ENCODE measurements at regions not wholly inside any gene's neighbourhood (a gene's known extent, or its start where the extent isn't known, plus 50 kb on each side); places are given as distances from the start of the nearest gene placed in this dataset.
"Not testable (repeated sequence)": the region's sequence is repeated elsewhere in the genome, so short reads cannot be mapped to it uniquely, and the experiment has no call there.

GRCh38 chr10:2898509-2898860 is 168.9 kb upstream of the PFKP start:
- Mint-ChIP-seq H3K27me3 (ENCODE audit: insufficient read depth, unreplicated experiment) (peaks cover 23% of the 10 kb centered on the region), H3K27ac (ENCODE audit: low read depth, unreplicated experiment) (no peak overlapping the region), H3K4me3 (ENCODE audit: unreplicated experiment) (no peak overlapping the region), H3K4me1 (ENCODE audit: insufficient read depth, unreplicated experiment) (no peaks in the 10 kb centered on the region), H3K9me3 (ENCODE audit: unreplicated experiment) (no peaks in the 10 kb centered on the region), H3K36me3 (ENCODE audit: insufficient read depth, unreplicated experiment) (no peaks in the 10 kb centered on the region)
- no peak for DNase-seq (ENCODE audit: unreplicated experiment)
- no peak for TF ChIP-seq CTCF (IDR thresholded peaks at IDR 0.05; ENCODE audit: unreplicated experiment)
- no TSS peak for BruUV-seq (replicated peaks)
- ChIA-PET POLR2A (no interaction called here), CTCF (no interaction called here)
- intact Hi-C loops (cut with micrococcal nuclease), result no loop called here

DNA sequence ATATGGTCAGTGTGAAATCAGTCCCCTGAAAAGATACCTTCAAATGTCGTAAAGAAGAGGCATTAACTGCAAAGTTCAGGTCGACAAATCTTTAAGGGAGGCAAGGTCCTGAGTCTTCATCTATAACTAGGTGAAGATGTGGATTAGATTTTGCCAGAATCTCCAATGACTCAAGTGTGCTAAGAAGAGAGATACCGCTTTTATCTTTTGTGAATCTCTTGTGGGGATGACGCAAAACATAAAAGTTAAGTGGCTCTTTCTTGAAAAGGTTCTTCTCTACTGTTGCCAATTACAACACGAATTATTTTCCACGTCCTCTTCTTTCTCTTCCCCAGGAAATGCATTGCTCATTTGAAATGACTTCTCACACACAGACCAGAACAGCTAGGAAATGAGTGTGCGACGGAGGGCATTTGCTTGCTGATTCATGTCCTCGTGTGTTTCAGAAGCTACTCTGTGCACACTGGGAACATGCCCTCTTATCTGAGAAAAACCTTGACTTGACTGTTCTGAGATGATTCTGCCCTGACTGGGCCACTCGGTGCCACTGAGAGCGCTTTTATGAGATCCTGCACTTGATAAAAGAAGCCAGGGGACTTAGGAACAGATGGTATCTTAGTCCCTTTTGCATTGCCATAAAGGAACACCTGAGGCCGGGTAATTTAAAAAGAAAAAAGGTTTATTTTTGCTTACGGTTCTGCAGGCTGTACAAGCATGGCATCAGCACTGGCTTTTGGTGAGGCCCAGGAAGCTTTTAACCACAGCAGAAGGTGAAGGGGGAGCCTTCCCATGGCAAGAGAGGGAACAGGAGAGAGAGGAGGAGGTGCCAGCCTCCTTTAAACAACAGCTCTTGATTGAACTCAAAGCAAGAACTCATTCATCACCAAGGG is 169.5 kb upstream of the PFKP start:
- Mint-ChIP-seq H3K4me3 (ENCODE audit: unreplicated experiment) (no peak overlapping the region), H3K4me1 (ENCODE audit: insufficient read depth, unreplicated experiment) (peaks cover 6% of the 10 kb centered on the region), H3K36me3 (ENCODE audit: insufficient read depth, unreplicated experiment) (no peaks in the 10 kb centered on the region), H3K27ac (ENCODE audit: low read depth, unreplicated experiment) (no peak overlapping the region), H3K27me3 (ENCODE audit: insufficient read depth, unreplicated experiment) (peaks cover 23% of the 10 kb centered on the region), H3K9me3 (ENCODE audit: unreplicated experiment) (no peaks in the 10 kb centered on the region)
- CTCF ChIA-PET, result no interaction called here
- TF ChIP-seq CTCF (IDR thresholded peaks at IDR 0.05; ENCODE audit: unreplicated experiment), result no peak
- intact Hi-C loops (cut with micrococcal nuclease), result no loop called here
- POLR2A ChIA-PET, result no interaction called here
- BruUV-seq (replicated peaks), result no TSS peak
- no peak for DNase-seq (ENCODE audit: unreplicated experiment)

DNA sequence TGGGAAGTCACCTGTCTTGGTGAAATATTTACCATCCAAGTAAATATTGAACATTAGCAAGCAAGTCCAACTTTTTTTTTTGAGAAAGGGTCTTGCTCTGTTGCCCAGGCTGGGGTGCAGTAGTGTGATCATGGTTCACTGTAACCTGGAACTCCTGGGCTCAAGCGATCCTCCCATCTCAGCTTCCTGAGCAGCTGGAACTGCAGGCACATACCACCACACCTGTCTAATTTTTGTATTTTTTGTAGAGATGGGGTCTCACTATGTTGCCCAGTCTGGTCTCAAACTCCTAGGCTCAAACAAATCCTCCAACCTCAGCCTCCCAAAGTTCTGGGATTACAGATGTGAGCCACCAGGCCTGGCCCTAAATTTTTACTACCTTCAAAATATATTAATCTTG is 171.0 kb upstream of the PFKP start:
- H3K27me3 Mint-ChIP-seq (ENCODE audit: insufficient read depth, unreplicated experiment), result peaks cover 27% of the 10 kb centered on the region
- POLR2A ChIA-PET; DNase-seq (ENCODE audit: unreplicated experiment); intact Hi-C loops (cut with micrococcal nuclease); H3K4me1 Mint-ChIP-seq (ENCODE audit: insufficient read depth, unreplicated experiment); H3K27ac Mint-ChIP-seq (ENCODE audit: low read depth, unreplicated experiment); CTCF ChIA-PET; H3K36me3 Mint-ChIP-seq (ENCODE audit: insufficient read depth, unreplicated experiment); H3K4me3 Mint-ChIP-seq (ENCODE audit: unreplicated experiment); BruUV-seq (replicated peaks); H3K9me3 Mint-ChIP-seq (ENCODE audit: unreplicated experiment): not testable (repeated sequence)

- BruUV-seq (replicated peaks), result no TSS peak
- no peak overlapping the region for H3K4me3 Mint-ChIP-seq (ENCODE audit: unreplicated experiment)
- intact Hi-C loops (cut with micrococcal nuclease), result no loop called here
- ChIA-PET POLR2A (no interaction called here), CTCF (no interaction called here)
- peaks cover 7% of the 10 kb centered on the region for H3K4me1 Mint-ChIP-seq (ENCODE audit: insufficient read depth, unreplicated experiment)
- H3K27ac Mint-ChIP-seq (ENCODE audit: low read depth, unreplicated experiment), result no peak overlapping the region
- peaks cover 33% of the 10 kb centered on the region for H3K27me3 Mint-ChIP-seq (ENCODE audit: insufficient read depth, unreplicated experiment)
- H3K9me3 Mint-ChIP-seq (ENCODE audit: unreplicated experiment), result no peaks in the 10 kb centered on the region
- no peaks in the 10 kb centered on the region for H3K36me3 Mint-ChIP-seq (ENCODE audit: insufficient read depth, unreplicated experiment)
- DNase-seq (ENCODE audit: unreplicated experiment), result no peak
- no peak for TF ChIP-seq CTCF (IDR thresholded peaks at IDR 0.05; ENCODE audit: unreplicated experiment)
Measured at GRCh38 chr10:2895594-2896196, 171.7 kb upstream of the PFKP start.

Measured in MCF 10A (cell line).